Astrocyte (in vitro differentiated cells and primary cell): ENCODE measurements at regions not wholly inside any gene's neighbourhood (a gene's known extent, or its start where the extent isn't known, plus 50 kb on each side); places are given as distances from the start of the nearest gene placed in this dataset.

ENCODE experiments used
- DNase-seq: peaks from one replicate; pipeline ENCODE4 v3.0.0-alpha.2; 2010; ENCODE audit warnings: low read depth
- FAIRE-seq: peaks from 2 replicates; lab custom pipeline; 2011; peaks lifted over from hg19 to GRCh38; lab: Jason Lieb, UNC
- H2AFZ ChIP-seq: 2 replicates; pipeline ENCODE4 v1.6.0; 2012; ENCODE audit warnings: low read depth, low read length, inconsistent platforms
- H3K27ac ChIP-seq: 2 replicates; pipeline ENCODE4 v1.5.1; 2011; ENCODE audit warnings: low read depth, low read length, inconsistent platforms
- H3K27me3 ChIP-seq: 2 replicates; pipeline ENCODE4 v1.6.0; 2011; ENCODE audit warnings: low read length, inconsistent platforms; ENCODE audit not compliant: insufficient read depth
- H3K36me3 ChIP-seq: 2 replicates; pipeline ENCODE4 v1.5.1; 2011; ENCODE audit warnings: low read length, inconsistent platforms; ENCODE audit not compliant: insufficient read depth
- H3K4me1 ChIP-seq: 2 replicates; pipeline ENCODE4 v1.5.1; 2011; ENCODE audit warnings: low read length, inconsistent platforms; ENCODE audit not compliant: insufficient read depth
- H3K4me2 ChIP-seq: 2 replicates; pipeline ENCODE4 v1.6.0; 2012; ENCODE audit warnings: low read length, inconsistent platforms
- H3K4me3 ChIP-seq: 2 replicates; pipeline ENCODE4 v1.5.1; 2011; ENCODE audit warnings: low read depth, mild to moderate bottlenecking, low read length, inconsistent platforms; ENCODE audit not compliant: insufficient read depth
- H3K79me2 ChIP-seq: 2 replicates; pipeline ENCODE4 v1.6.0; 2012; ENCODE audit warnings: mild to moderate bottlenecking, low read length, inconsistent platforms; ENCODE audit not compliant: insufficient read depth
- H3K9ac ChIP-seq: 2 replicates; pipeline ENCODE4 v1.6.0; 2012; ENCODE audit warnings: mild to moderate bottlenecking, low read length, inconsistent platforms
- H3K9me3 ChIP-seq: 2 replicates; pipeline ENCODE4 v1.5.1; 2012; ENCODE audit warnings: low read depth, mild to moderate bottlenecking, low read length, inconsistent platforms; ENCODE audit not compliant: insufficient read depth
- H4K20me1 ChIP-seq: 2 replicates; pipeline ENCODE4 v1.6.0; 2012; ENCODE audit warnings: low read length, inconsistent platforms; ENCODE audit not compliant: insufficient read depth
- H3K27ac Mint-ChIP-seq: one replicate; pipeline ENCODE4 v1.8.0; 2021; ENCODE audit warnings: mild to moderate bottlenecking, mixed read lengths; ENCODE audit not compliant: unreplicated experiment
- H3K27me3 Mint-ChIP-seq: one replicate; pipeline ENCODE4 v1.8.0; 2021; ENCODE audit warnings: low read depth, mixed read lengths; ENCODE audit not compliant: unreplicated experiment
- H3K36me3 Mint-ChIP-seq: one replicate; pipeline ENCODE4 v1.8.0; 2021; ENCODE audit warnings: low read depth, mixed read lengths; ENCODE audit not compliant: unreplicated experiment
- H3K4me1 Mint-ChIP-seq: one replicate; pipeline ENCODE4 v1.8.0; 2021; ENCODE audit warnings: low read depth, mixed read lengths; ENCODE audit not compliant: unreplicated experiment
- H3K4me3 Mint-ChIP-seq: one replicate; pipeline ENCODE4 v1.8.0; 2021; ENCODE audit warnings: mild to moderate bottlenecking, moderate library complexity, mixed read lengths; ENCODE audit not compliant: unreplicated experiment
- H3K9me3 Mint-ChIP-seq: one replicate; pipeline ENCODE4 v1.8.0; 2021; ENCODE audit warnings: mild to moderate bottlenecking, mixed read lengths; ENCODE audit not compliant: unreplicated experiment
- EZH2 ChIP-seq: IDR thresholded peaks from 2 replicates; pipeline ENCODE4 v1.6.1; 2012; ENCODE audit warnings: mild to moderate bottlenecking, low read length, inconsistent platforms; ENCODE audit not compliant: insufficient read depth
- TF ChIP-seq, protein P1 (sequence below): IDR thresholded peaks from 2 replicates; pipeline ENCODE4 v1.5.1; 2011; ENCODE audit warnings: low read depth, mild to moderate bottlenecking, inconsistent platforms, low read length, moderate library complexity; ENCODE audit not compliant: insufficient read depth

DNA sequence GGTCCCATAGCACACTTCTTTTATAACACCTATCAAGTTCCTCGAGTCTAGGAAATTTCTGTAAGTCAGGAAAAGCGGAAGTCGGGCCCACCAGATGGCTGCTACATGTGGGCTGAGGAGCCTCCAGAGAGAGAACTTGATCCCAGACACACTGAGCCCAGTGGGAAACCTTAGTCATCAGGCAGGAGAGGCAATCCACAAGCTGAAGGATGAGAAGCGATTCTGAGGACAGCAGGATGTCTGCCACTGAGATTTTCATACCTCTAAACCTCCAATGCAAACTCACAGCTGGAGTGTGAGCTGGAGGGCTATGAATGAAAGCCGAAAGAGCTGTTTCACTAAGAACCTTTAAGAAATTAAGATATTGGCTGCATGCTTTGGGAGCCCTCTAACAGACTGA, 52.6 kb upstream of the PDHA1 start:
- Histone ChIP-seq H2AFZ (no peak overlapping the region), H3K79me2 (no peaks in the 10 kb centered on the region), H3K27ac (no peak overlapping the region), H3K36me3 (no peaks in the 10 kb centered on the region), H3K9ac (no peak overlapping the region), H3K9me3 (no peaks in the 10 kb centered on the region), H3K27me3 (no peaks in the 10 kb centered on the region), H3K4me2 (no peak overlapping the region), H4K20me1 (no peaks in the 10 kb centered on the region), H3K4me1 (no peaks in the 10 kb centered on the region), H3K4me3 (no peak overlapping the region)
- no peak for FAIRE-seq
- H3K9me3 Mint-ChIP-seq: peaks cover 3% of the 10 kb centered on the region
- no peak overlapping the region for H3K4me3 Mint-ChIP-seq
- TF ChIP-seq, protein P1, sequence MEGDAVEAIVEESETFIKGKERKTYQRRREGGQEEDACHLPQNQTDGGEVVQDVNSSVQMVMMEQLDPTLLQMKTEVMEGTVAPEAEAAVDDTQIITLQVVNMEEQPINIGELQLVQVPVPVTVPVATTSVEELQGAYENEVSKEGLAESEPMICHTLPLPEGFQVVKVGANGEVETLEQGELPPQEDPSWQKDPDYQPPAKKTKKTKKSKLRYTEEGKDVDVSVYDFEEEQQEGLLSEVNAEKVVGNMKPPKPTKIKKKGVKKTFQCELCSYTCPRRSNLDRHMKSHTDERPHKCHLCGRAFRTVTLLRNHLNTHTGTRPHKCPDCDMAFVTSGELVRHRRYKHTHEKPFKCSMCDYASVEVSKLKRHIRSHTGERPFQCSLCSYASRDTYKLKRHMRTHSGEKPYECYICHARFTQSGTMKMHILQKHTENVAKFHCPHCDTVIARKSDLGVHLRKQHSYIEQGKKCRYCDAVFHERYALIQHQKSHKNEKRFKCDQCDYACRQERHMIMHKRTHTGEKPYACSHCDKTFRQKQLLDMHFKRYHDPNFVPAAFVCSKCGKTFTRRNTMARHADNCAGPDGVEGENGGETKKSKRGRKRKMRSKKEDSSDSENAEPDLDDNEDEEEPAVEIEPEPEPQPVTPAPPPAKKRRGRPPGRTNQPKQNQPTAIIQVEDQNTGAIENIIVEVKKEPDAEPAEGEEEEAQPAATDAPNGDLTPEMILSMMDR: no peak
- no peak for TF ChIP-seq EZH2
- H3K36me3 Mint-ChIP-seq: no peaks in the 10 kb centered on the region
- H3K27ac Mint-ChIP-seq: no peak overlapping the region
- peaks cover 3% of the 10 kb centered on the region for H3K27me3 Mint-ChIP-seq
- DNase-seq: no peak
- no peaks in the 10 kb centered on the region for H3K4me1 Mint-ChIP-seq

DNA sequence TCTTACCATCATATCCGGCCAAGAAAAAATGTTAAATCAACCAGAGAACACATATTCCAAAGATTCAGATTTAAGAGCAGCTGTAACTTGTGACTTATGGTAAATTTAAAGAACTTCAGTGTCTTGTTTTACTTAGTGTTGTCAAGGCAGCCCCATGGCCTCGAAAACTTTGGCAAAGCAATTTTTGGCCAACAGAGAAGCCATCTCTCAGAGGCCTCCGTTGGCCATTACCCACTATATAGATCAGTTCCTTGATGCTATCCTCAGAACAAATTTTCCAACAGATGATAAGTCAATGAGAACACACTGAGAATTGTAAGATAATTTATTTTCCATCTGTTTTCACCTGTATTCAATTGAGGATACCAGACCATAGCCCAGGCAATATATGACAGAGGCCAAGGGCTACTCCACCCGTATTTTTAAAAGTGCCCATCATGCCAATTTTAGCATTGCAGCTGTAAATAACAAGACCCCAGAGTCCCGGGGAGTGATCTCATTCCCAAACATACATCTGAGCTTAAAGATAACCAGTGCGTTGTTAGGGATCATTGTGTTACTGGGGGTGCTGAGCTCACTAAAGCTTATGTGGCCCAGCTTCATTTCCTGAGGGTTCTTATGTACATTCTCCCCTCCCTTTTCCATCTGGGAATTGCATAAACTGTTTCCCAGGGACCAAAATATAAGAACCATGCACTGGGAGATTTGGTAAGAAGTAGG, 50.0 kb upstream of the PDHA1 start:
- H3K27ac Mint-ChIP-seq: no peak overlapping the region
- H3K9me3 Mint-ChIP-seq: peaks cover 3% of the 10 kb centered on the region
- DNase-seq (no peak), FAIRE-seq (no peak)
- Histone ChIP-seq H3K4me1 (no peaks in the 10 kb centered on the region), H3K9ac (no peak overlapping the region), H3K27me3 (no peaks in the 10 kb centered on the region), H2AFZ (no peak overlapping the region), H3K4me2 (no peak overlapping the region), H3K9me3 (no peaks in the 10 kb centered on the region), H3K4me3 (no peak overlapping the region), H4K20me1 (no peaks in the 10 kb centered on the region), H3K36me3 (no peaks in the 10 kb centered on the region), H3K27ac (no peak overlapping the region), H3K79me2 (no peaks in the 10 kb centered on the region)
- no peak overlapping the region for H3K4me3 Mint-ChIP-seq
- TF ChIP-seq, protein P1: no peak
- TF ChIP-seq EZH2: no peak
- H3K27me3 Mint-ChIP-seq: peaks cover 3% of the 10 kb centered on the region
- no peaks in the 10 kb centered on the region for H3K36me3 Mint-ChIP-seq
- H3K4me1 Mint-ChIP-seq: no peaks in the 10 kb centered on the region
